GM19023 (cell line): ENCODE measurements at regions not wholly inside any gene's neighbourhood (a gene's known extent, or its start where the extent isn't known, plus 50 kb on each side); places are given as distances from the start of the nearest gene placed in this dataset.

Source experiments
- ATAC-seq: cut with Tn5 transposase; IDR thresholded peaks from one replicate; pipeline ENCODE4 v1.9.1; 2021; ENCODE audit warnings: mild to moderate bottlenecking, moderate library complexity; ENCODE audit not compliant: unreplicated experiment

DNA sequence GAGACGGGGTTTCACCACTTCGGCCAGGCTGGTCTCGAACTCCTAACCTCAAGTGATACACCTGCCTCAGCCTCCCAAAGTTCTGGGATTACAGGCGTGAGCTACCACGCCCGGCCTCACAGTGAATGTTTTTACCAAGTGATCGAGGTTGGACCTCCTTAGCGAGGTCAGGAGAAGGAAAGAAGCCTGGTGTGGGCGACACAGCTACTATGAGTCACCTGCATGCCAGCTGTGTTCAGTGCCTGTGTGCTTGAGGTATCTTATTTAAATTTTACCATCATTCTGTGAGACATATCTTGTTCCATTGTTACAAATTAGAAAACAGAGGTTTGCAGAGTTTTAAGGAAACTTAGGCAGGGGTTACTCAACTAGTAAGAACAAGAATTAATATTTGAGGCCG is 174.8 kb upstream of the DYNLRB2 start:
- no peak for ATAC-seq

DNA sequence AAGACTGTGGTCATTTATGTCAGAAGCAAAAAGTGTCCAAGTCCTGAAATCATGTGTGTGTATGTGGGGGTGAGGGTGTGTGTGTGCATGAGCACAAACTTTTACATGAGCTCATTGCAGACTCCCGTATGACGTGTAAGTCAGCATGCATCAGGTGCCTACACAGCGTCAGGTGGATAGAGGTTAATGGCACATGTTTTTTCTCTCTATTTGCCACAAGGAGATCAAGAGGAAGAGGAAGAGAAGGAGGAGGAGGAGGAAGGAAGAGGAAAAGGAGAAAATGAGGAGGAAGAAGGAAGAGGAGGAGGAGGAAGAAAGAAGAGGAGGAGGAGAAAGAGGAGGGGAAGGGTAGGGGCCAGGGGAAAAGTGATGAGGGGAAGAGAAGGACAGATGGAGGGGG is 178.0 kb upstream of the DYNLRB2 start:
- ATAC-seq, result no peak

DNA sequence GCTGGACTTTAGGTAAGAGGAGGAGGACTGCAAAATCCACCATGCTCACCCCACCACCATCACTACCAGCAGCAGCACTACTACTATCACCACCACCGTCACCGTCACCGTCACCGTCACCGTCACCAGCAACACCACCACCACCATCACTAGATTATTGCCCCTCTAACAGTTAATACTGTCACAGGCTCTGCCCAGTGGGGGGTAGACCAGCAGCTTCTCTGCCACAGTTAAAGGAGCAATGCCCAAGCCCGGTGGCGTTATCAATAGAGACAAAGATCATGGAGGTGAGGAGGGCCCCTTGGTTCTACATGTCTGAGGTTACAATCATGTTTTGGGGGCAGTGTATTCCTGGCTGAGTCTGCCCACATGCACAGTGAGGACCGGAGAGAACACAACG is 184.4 kb upstream of the DYNLRB2 start:
- ATAC-seq, result no peak

DNA sequence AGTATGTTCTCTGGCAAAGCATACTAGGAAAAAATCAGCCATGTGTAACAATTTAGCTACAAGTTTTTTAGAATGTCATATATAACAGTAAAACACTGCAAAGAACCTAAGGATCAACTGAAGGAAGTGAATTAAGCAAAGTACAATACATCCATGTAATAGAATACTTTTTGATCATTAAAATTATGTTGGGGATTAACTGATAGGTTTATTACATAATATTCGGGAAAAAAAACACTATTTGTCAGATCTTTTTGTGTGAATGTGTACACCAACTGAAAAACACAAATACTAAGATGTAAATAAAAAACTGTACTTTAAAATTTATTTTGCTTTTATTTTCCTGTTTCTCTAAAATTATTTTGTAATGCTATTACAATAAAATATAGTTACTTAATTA is 185.5 kb upstream of the DYNLRB2 start:
- no peak for ATAC-seq

DNA sequence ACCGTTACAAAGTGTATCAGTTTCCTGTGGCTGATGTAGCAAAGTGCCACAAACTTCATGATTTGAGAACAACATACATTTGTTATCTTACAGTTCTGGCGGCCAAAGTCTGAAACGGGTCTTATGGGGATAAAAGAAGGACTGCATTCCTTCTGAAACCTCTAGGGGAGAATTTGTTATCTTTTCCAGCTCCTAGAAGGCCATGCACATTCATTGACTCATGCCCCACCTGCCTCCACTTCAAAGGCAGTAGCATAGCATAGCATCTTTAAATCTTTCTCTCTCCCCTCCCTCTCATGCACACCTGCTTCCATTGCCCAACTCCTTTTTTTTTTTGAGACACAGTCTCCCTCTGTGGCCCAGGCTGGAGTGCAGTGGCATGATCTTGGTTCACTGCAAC is 190.7 kb upstream of the DYNLRB2 start:
- no peak for ATAC-seq

DNA sequence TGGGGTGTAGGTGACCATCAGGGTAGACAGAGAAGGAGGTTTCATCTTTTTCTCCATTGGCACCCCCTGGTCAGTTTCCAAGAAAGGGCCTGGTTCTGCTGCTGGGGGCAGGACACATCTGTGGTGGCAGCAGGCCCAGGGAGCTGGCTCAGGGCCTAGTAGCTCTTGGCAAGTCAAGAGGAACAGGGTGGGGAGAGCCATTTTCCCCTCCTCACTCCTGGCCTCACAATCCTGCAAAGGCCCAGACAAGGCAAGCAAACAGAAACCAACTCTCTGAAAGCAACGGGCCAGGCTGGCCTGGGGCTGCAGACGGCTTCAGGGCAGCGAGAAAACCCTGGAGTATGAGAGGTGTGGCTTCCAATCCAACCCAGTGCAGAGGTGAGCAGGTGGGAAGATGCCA is 192.9 kb upstream of the DYNLRB2 start:
- ATAC-seq, result no peak

DNA sequence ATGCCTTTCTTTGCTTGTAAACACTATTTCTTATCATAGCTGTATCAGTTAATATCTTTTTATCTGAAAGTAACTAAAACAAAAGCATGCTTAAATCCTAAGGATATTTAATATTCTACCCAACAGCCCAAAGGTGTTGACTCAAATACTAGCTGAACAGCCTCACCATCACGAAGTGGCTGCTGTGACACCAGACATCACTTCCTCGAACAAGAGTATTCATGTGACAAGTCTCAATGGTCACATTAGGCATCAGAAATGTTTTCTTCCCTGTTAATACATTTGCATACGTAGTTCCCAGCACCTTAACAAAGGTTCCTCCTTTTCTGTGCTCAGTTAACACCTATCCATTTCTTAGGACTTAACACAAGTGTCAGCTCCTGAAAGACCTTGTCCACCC is 193.8 kb upstream of the DYNLRB2 start:
- no peak for ATAC-seq

DNA sequence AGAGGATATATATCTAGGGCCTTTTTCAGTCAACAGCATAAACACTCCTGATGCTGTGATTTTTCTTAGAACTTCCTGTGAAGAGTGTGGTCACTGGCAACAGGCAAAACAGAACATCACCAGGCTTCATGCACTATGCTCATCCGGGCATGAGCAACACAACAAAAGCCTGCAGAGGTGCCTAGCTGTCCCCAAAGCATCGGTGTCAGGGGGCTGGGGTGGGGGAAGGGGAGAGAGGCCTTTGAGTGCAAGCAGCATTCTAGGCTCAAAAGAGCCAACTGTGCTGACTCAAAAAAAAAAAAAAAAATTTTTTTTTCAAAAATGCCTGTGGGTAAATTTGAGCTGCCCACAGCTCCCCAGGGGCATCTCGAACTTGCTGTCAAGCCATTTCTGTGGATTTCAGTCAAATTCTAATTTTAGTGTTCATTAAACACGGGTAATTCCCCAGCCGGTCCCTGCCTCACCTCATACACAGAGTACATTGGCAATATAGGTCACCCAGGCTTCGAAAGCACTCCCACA is 194.6 kb upstream of the DYNLRB2 start:
- ATAC-seq, result no peak

DNA sequence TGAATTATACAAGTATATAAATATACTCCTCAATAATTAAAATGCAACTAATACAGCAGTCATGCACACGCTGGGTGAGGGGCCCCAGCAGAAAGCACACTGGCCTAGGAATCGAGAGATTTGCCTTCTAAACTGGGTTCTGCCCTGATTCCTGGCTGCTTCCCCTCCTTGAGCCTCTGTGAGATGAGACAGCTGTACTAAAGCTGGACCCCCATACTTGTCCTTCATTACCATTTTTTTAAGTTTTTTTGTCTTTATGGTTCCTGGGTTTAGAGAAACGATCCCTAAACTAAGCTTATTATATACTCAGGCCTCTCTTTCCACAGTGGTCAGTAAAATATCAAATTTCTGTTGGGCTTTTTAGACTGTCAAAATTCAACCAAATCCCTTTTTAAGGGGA is 195.1 kb upstream of the DYNLRB2 start:
- ATAC-seq, result no peak

DNA sequence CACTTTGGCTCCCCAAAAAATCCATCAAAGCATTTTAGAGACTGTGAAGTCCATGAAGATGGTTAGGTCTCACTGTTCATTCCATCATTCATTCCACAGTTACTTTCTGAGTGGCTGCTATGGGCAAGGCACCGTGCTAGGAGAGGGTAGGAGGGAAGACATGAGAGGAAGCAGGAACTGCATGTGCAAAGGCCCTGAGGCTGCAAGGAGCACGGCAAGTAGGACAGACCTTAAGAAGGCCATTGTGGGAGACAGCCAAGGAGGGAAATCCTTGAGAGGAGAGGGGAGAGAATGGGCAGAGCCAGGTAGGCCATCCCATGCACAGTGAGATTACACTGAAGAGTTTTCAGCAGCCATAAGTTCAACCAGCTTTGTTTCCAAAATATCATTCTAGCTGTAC is 196.2 kb upstream of the DYNLRB2 start:
- no peak for ATAC-seq

DNA sequence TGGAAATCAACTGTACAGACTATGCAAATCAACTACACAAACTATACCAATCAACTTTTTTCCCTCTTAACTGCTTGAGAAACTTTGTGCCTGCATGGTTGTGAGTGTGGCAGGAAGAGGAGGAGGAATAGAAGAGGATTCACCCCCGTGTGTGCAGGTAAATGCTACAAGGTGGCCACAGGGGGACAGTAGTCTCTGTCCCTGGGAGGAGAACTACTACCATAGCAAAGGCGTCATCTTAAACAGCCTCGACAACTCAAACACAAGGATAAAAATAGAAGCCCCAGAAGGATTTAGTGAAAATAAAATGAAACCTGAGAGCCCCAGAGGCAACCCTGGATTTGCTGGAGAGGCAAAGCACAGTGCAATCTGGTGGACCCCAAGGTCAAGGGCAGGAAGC is 199.5 kb upstream of the DYNLRB2 start:
- ATAC-seq, result no peak

DNA sequence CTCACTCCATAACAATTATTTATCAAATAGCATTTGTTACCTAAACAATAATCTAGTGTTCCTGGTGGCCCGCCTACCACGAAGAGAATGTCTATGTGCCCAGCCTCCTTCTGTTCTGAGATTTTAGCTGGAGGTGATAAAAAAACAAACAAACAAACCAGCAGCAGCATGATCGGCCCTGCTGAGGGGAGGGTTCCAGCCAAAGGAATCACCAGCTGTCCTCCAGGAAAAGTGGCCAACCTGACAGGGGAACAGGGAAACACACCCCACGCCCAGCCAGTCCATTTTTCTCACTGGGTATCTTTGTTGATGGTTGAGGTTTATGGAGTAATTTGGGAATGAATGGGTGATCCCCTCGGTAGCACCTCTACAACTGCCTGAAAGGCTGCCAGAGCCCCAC is 203.0 kb upstream of the DYNLRB2 start:
- no peak for ATAC-seq

DNA sequence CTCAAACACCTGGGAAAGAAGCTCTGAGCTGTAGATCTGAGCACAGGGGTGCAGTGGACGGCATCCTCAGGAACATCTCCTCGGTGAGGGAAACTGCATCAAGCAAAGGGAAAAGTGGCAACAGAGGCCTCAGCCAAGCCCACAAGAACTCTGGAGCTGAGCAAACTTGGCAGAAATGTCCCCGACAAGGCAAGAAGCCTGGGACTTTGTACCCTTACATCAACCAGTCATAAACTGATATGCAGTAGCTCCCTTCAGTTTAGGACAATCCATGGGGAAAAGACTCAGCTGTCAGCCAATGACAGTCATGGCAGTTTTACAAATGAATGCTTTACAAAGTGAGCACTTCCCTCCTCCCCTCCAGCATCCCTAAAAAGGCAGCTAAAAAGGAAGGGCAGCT is 210.0 kb upstream of the DYNLRB2 start:
- ATAC-seq, result no peak

DNA sequence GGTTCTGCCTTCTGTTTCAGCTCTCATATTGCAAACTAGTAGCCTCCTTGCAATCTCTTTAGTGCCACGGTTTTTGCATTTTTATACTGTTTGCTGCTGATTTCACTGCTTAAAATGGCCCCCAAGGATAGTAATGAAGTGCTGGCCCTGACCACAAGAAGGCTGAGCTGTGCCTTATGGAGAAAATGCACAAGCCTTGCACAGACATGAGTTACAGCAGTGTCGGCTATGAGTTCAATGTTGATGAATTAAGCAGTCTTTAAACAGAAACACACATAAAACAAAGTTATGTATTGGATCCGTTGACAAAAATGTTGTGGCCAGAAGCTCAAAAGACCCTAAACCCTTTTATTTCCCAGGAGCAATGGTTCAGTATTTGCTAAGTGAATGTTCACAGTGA is 210.6 kb upstream of the DYNLRB2 start:
- no peak for ATAC-seq

DNA sequence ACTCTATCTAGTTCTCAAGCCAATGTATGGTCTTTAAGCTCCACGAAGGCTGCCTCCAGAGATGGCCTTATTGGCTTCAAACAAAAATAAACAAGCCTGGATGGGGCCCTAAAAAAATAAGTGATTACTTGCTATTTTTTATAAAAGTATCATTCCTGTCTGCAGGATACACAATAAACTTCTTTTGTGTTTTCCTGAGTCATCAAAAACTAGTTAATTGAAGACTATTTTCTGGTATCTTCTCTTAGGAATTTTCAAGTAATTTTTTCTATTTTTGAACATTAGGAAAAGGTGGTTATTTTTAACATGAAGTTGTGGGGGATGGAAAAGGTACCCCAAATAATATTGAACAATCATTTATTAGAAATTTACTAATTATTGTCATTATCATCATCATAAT is 213.1 kb upstream of the DYNLRB2 start:
- ATAC-seq, result no peak

DNA sequence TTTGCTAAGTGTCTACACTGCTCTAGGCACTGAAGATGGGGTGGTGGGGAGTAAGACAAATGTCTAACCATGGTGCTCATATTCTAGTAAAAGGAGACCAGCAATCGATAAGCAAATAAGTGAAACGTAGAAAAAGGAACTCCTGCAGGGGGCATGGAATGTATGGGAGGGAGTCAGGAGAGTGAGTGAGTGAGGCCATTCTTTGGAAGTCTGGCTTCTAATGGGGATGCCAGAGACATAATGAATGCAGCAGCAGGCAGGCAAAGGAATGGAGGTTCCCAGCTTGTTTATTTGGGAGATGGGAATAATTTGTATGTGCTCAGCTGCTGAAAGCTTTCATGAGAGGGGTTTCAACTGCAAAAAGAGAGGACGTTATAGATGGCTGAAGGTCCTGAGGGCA is 216.4 kb upstream of the DYNLRB2 start:
- ATAC-seq, result no peak

DNA sequence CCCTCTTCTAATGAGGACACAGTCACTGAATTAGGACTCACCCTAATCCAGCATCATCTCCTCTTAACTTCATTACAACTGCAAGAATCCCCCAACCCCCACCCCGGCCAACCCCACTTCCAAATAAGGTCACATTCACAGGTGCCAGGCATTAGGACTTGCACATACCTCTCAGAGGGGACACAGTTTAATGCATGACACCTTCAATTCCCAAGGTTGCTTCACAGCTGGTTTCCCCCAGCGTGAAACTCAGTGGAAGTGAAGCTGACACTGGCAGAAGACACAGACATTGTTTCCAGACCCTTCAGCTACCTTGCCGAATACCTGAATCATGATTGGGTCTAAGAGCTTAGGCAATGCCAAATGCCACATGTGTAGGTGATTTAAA is 217.0 kb upstream of the DYNLRB2 start:
- ATAC-seq, result no peak

DNA sequence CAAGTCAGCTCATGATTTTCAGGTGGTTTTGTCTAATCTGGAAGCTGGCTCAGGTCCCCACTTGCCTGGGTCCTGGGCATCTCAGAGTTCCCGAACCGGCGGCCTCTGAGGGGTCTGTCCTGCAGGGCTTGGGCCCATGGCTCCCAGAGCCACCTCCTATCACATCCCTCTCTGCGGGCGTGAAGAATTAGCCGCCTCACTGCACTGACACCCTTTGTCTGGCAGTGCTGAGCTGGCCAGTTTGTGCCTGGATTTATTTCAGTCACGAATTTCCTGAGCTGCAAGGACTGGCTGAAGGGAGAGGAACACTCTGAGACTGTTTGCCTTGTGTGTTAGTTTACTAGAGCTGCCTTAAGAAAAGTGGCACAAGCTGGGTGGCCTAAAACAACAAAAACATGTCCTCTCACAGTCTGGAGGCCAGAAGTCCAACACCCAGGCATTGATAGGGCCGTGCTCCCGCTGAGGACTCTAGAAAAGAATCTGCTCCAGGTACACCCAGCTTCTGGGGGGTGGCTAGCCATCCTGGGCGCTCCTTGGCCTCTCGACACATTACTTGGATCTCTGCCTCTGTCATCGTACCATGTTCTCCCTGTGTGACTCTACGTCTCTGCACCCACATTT is 217.5 kb upstream of the DYNLRB2 start:
- ATAC-seq, result no peak

DNA sequence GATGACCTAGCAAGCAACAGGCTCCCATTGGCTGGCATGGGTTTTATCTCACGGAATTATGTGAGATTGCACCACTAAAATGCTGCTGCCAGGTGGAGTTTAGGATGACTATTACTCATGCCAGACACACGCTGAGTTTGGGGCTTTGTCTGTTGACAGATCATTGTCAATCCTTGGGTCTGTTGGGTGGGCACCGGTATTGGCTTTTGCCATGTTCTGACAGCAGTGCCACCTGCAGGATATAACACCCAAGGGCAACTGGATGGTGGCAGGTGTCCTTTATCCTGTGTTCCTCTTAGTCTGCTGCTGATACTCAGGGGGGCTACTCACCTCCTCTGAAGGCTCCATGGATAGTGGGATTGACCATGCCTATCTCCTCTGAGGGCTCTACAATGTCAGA is 221.6 kb upstream of the DYNLRB2 start:
- ATAC-seq, result no peak

DNA sequence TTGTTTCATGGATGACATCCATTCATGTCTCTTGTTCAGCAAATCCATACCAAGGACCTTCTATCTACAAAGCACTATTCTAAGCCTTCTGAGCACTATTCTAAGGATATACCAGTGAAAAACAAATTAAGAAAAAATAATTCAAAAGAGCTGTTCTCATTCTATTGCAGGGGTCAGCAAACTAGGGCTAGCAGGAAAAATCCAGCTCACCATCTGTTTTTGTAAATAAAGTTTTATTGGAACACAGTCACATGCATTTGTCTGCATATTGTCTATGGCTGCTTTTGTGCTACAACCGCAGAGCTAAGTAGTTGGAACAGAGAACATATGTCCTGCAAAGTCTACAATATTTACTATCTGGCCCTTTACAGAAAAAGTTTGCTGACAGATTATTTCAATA is 222.7 kb upstream of the DYNLRB2 start:
- ATAC-seq, result no peak

DNA sequence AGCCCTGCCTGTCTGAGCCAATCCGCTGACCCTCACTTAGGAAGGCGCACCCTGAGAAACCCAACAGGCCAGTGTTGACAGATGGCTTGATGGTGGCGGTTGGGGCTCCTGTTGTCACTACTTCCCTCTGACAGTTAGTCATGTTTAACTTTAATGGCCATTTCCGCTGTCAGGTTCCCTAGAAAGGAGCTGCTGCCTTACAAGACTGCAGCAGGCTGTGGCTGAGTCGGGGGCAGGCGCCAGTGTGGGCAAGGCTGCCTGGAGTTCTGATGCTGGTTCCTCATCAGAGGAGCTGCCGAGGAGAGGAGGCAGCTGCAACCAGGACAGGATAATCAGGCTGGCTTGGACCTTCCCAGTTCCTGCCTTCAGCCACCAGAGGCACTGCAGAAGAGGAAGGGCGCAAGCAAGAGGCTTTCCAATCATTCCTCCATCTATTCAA is 223.2 kb upstream of the DYNLRB2 start:
- ATAC-seq, result no peak

DNA sequence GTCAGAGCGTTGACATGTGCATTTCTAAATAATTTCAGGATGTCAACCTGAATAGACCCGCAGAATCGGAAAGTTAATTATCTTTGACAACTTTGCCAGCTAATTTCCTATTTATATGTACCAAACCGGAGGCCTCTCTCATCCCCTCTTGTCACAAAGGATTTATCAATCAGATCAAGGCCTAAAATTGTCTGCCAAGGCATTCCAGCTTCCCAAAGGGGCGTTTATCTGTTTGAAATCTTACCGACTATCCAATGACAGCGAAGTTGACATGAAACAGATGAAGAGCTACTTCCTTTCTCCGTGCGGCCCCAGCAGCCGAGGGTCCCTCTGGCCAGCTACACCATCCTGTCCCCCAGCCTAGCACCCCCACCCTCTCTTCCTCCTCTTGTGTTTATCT is 223.7 kb upstream of the DYNLRB2 start:
- ATAC-seq, result no peak

DNA sequence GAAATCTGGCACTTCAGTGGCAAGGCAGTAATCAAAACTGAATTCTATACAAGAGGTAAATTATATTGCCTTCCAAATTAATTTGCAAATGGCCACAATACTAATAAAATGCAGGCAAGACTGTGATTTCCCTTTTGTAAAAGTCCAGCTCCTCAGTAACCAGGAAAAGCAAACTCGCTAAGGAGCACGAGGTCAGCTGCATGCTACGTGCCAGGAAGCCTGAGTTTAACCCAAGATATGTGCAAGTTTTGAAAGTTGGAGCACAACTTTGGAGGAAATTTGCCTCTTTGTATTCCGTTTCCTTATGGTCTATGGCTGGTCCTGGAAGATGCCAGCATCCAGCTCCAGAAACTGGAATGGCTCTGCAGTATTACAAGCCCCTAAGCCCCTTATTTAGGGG is 226.8 kb upstream of the DYNLRB2 start:
- no peak for ATAC-seq
